ENCODE measurements at regions not wholly inside any gene's neighbourhood (a gene's known extent, or its start where the extent isn't known, plus 50 kb on each side); places are given as distances from the start of the nearest gene placed in this dataset.

GRCh38 chr5:97608501-97608900, 425.5 kb upstream of the RIOK2 start:
- Histone ChIP-seq H3K4me2 (no peak overlapping the region), H3K4me1 (ENCODE audit: low read depth, poor library complexity, severe bottlenecking) (no peaks in the 10 kb centered on the region), H3K79me2 (ENCODE audit: insufficient read depth, low read depth) (no peaks in the 10 kb centered on the region), H4K20me1 (ENCODE audit: insufficient read depth) (no peaks in the 10 kb centered on the region), H3K4me3 (IDR thresholded peaks at IDR 0.05; ENCODE audit: insufficient read depth, low read depth, low read length) (no peak overlapping the region), H3K36me3 (ENCODE audit: insufficient read depth) (no peaks in the 10 kb centered on the region), H3K9ac (no peak overlapping the region), H3K27ac (no peak overlapping the region), H2AFZ (ENCODE audit: low read depth) (no peak overlapping the region), H3K27me3 (ENCODE audit: insufficient read depth, low read depth) (no peaks in the 10 kb centered on the region)
- no peak for TF ChIP-seq CTCF (conservative IDR thresholded peaks at IDR 0.05; ENCODE audit: low read depth, low read length)

GRCh38 chr5:97618721-97619120, 435.7 kb upstream of the RIOK2 start:
- Histone ChIP-seq H3K9ac (no peak overlapping the region), H3K4me2 (no peak overlapping the region), H3K36me3 (ENCODE audit: insufficient read depth) (no peaks in the 10 kb centered on the region), H3K4me1 (ENCODE audit: low read depth, poor library complexity, severe bottlenecking) (peaks cover 10% of the 10 kb centered on the region), H3K79me2 (ENCODE audit: insufficient read depth, low read depth) (no peaks in the 10 kb centered on the region), H3K27ac (no peak overlapping the region), H3K4me3 (IDR thresholded peaks at IDR 0.05; ENCODE audit: insufficient read depth, low read depth, low read length) (no peak overlapping the region), H2AFZ (ENCODE audit: low read depth) (no peak overlapping the region), H3K27me3 (ENCODE audit: insufficient read depth, low read depth) (no peaks in the 10 kb centered on the region), H4K20me1 (ENCODE audit: insufficient read depth) (no peaks in the 10 kb centered on the region)
- TF ChIP-seq CTCF (conservative IDR thresholded peaks at IDR 0.05; ENCODE audit: low read depth, low read length): no peak

GRCh38 chr5:97623441-97623840, 440.4 kb upstream of the RIOK2 start:
- H3K27me3 ChIP-seq (ENCODE audit: insufficient read depth, low read depth): no peaks in the 10 kb centered on the region
- no peaks in the 10 kb centered on the region for H4K20me1 ChIP-seq (ENCODE audit: insufficient read depth)
- no peak overlapping the region for H3K4me3 ChIP-seq (IDR thresholded peaks at IDR 0.05; ENCODE audit: insufficient read depth, low read depth, low read length)
- H3K36me3 ChIP-seq (ENCODE audit: insufficient read depth): no peaks in the 10 kb centered on the region
- H3K4me1 ChIP-seq (ENCODE audit: low read depth, poor library complexity, severe bottlenecking): peaks cover 12% of the 10 kb centered on the region
- no peak overlapping the region for H3K4me2 ChIP-seq
- no peak for TF ChIP-seq CTCF (conservative IDR thresholded peaks at IDR 0.05; ENCODE audit: low read depth, low read length)
- no peak overlapping the region for H3K27ac ChIP-seq
- H2AFZ ChIP-seq (ENCODE audit: low read depth): no peak overlapping the region
- no peaks in the 10 kb centered on the region for H3K79me2 ChIP-seq (ENCODE audit: insufficient read depth, low read depth)
- no peak overlapping the region for H3K9ac ChIP-seq

GRCh38 chr5:97624886-97625285, 441.8 kb upstream of the RIOK2 start:
- TF ChIP-seq CTCF (conservative IDR thresholded peaks at IDR 0.05; ENCODE audit: low read depth, low read length): no peak
- peaks cover 12% of the 10 kb centered on the region for H3K4me1 ChIP-seq (ENCODE audit: low read depth, poor library complexity, severe bottlenecking)
- no peak overlapping the region for H3K27ac ChIP-seq
- no peaks in the 10 kb centered on the region for H3K36me3 ChIP-seq (ENCODE audit: insufficient read depth)
- no peak overlapping the region for H3K9ac ChIP-seq
- no peaks in the 10 kb centered on the region for H3K27me3 ChIP-seq (ENCODE audit: insufficient read depth, low read depth)
- no peak overlapping the region for H2AFZ ChIP-seq (ENCODE audit: low read depth)
- H4K20me1 ChIP-seq (ENCODE audit: insufficient read depth): no peaks in the 10 kb centered on the region
- H3K4me3 ChIP-seq (IDR thresholded peaks at IDR 0.05; ENCODE audit: insufficient read depth, low read depth, low read length): no peak overlapping the region
- no peak overlapping the region for H3K4me2 ChIP-seq
- no peaks in the 10 kb centered on the region for H3K79me2 ChIP-seq (ENCODE audit: insufficient read depth, low read depth)

GRCh38 chr5:97627272-97627671, 444.2 kb upstream of the RIOK2 start:
- no peak for TF ChIP-seq CTCF (conservative IDR thresholded peaks at IDR 0.05; ENCODE audit: low read depth, low read length)
- Histone ChIP-seq H3K27ac (no peak overlapping the region), H4K20me1 (ENCODE audit: insufficient read depth) (no peaks in the 10 kb centered on the region), H3K79me2 (ENCODE audit: insufficient read depth, low read depth) (no peaks in the 10 kb centered on the region), H3K4me1 (ENCODE audit: low read depth, poor library complexity, severe bottlenecking) (peaks cover 12% of the 10 kb centered on the region), H3K27me3 (ENCODE audit: insufficient read depth, low read depth) (no peaks in the 10 kb centered on the region), H3K4me2 (no peak overlapping the region), H2AFZ (ENCODE audit: low read depth) (no peak overlapping the region), H3K9ac (no peak overlapping the region), H3K4me3 (IDR thresholded peaks at IDR 0.05; ENCODE audit: insufficient read depth, low read depth, low read length) (no peak overlapping the region), H3K36me3 (ENCODE audit: insufficient read depth) (no peaks in the 10 kb centered on the region)

All from KMS-11 (cell line).